GM21367 (cell line): ENCODE measurements at regions not wholly inside any gene's neighbourhood (a gene's known extent, or its start where the extent isn't known, plus 50 kb on each side); places are given as distances from the start of the nearest gene placed in this dataset.

Experiments
- ATAC-seq: cut with Tn5 transposase; IDR thresholded peaks from one replicate; pipeline ENCODE4 v1.9.1; 2021; ENCODE audit not compliant: unreplicated experiment

- no peak for ATAC-seq
These were observed 251.7 kb upstream of the TBX3 start for GRCh38 chr12:114935658-114936057.

GRCh38 chr12:114933428-114934160 lies 249.6 kb upstream of the TBX3 start:
- ATAC-seq, result no peak

- no peak for ATAC-seq
These were observed 248.8 kb upstream of the TBX3 start for GRCh38 chr12:114932806-114933205.

- no peak for ATAC-seq
These were observed 247.1 kb upstream of the TBX3 start for GRCh38 chr12:114931025-114931424.

GRCh38 chr12:114926341-114926740 lies 242.4 kb upstream of the TBX3 start:
- ATAC-seq, result no peak

GRCh38 chr12:114924946-114925475 lies 241.0 kb upstream of the TBX3 start:
- no peak for ATAC-seq

GRCh38 chr12:114921781-114922180 lies 237.8 kb upstream of the TBX3 start:
- ATAC-seq, result no peak

- ATAC-seq, result no peak
These were observed 237.0 kb upstream of the TBX3 start for GRCh38 chr12:114920771-114921554.

- no peak for ATAC-seq
These were observed 235.5 kb upstream of the TBX3 start for GRCh38 chr12:114919479-114919878.

GRCh38 chr12:114918535-114919233 lies 234.7 kb upstream of the TBX3 start:
- no peak for ATAC-seq

- no peak for ATAC-seq
These were observed 234.0 kb upstream of the TBX3 start for GRCh38 chr12:114917953-114918352.

- ATAC-seq, result no peak
These were observed 233.3 kb upstream of the TBX3 start for GRCh38 chr12:114917307-114917706.

- ATAC-seq, result no peak
These were observed 232.6 kb upstream of the TBX3 start for GRCh38 chr12:114916541-114916940.

GRCh38 chr12:114916124-114916523 lies 232.1 kb upstream of the TBX3 start:
- ATAC-seq, result no peak

GRCh38 chr12:114913871-114914801 lies 230.2 kb upstream of the TBX3 start:
- ATAC-seq, result no peak

GRCh38 chr12:114912811-114913210 lies 228.8 kb upstream of the TBX3 start:
- no peak for ATAC-seq

- no peak for ATAC-seq
These were observed 227.2 kb upstream of the TBX3 start for GRCh38 chr12:114911196-114911595.

GRCh38 chr12:114904254-114905003 lies 220.5 kb upstream of the TBX3 start:
- no peak for ATAC-seq

- ATAC-seq, result no peak
These were observed 219.2 kb upstream of the TBX3 start for GRCh38 chr12:114903083-114903691.
